ENCODE measurements at regions not wholly inside any gene's neighbourhood (a gene's known extent, or its start where the extent isn't known, plus 50 kb on each side); places are given as distances from the start of the nearest gene placed in this dataset.

DNA sequence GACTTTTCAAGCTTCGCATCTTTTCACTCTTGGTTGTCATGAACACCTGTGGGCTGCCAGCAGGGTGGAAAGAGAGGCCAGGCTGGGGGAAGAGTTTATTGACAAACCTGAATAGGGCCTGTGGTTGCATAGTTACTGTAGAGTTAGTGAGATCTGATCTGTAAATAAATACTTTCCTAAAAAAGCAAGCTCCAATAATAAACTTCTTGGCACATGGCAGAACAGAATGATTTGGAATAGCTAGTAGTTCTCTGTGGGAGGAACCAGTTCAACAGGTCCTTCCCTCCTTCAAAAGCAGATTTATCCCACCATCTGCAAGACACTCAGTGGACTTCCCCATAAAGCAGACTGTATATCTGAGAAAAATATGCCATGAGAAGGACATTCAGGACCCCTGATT, 445.0 kb downstream of the HACE1 start:
- 98% methylated on average over 1 of the region's 1 CpG for WGBS, 2 donors
- Histone ChIP-seq H3K9me3 (no peaks in the 10 kb centered on the region), H3K27ac (no peak overlapping the region), H3K4me1 (no peaks in the 10 kb centered on the region), H3K4me3 (no peak overlapping the region), H3K36me3 (no peaks in the 10 kb centered on the region), H3K27me3 (no peaks in the 10 kb centered on the region)
- TF ChIP-seq EP300 (IDR thresholded peaks at IDR 0.05): no peak
- TF ChIP-seq POLR2AphosphoS5 (IDR thresholded peaks at IDR 0.05): no peak
- no peak for TF ChIP-seq POLR2A (IDR thresholded peaks at IDR 0.05)
- TF ChIP-seq, protein P1, sequence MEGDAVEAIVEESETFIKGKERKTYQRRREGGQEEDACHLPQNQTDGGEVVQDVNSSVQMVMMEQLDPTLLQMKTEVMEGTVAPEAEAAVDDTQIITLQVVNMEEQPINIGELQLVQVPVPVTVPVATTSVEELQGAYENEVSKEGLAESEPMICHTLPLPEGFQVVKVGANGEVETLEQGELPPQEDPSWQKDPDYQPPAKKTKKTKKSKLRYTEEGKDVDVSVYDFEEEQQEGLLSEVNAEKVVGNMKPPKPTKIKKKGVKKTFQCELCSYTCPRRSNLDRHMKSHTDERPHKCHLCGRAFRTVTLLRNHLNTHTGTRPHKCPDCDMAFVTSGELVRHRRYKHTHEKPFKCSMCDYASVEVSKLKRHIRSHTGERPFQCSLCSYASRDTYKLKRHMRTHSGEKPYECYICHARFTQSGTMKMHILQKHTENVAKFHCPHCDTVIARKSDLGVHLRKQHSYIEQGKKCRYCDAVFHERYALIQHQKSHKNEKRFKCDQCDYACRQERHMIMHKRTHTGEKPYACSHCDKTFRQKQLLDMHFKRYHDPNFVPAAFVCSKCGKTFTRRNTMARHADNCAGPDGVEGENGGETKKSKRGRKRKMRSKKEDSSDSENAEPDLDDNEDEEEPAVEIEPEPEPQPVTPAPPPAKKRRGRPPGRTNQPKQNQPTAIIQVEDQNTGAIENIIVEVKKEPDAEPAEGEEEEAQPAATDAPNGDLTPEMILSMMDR (IDR thresholded peaks at IDR 0.05): no peak
- no peak for DNase-seq
- intact Hi-C loops (cut with DNase I): no loop called here

DNA sequence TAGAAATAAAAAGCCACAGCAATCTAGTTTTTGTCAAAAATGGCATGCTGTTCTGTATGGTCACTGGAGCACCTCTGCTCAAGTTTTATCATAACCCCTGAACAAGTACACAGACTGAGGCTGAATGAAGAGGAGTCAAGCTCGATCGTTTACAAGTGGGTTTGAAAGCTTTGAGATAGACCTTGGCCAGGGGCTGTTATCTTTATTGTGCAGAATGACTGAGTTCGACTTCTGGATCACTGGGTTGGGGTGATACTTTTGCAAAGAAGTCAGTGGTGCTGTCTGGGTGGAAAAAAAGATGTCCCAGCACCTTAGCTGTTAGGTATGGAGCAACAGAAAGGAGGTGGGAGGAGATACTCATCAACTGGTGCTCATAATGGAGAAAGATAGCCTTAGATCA, 446.0 kb downstream of the HACE1 start:
- DNase-seq: no peak
- H3K36me3 ChIP-seq: no peaks in the 10 kb centered on the region
- WGBS, 2 donors: 55 to 73% methylated on average over 3 of the region's 3 CpGs
- H3K27ac ChIP-seq: no peak overlapping the region
- H3K4me1 ChIP-seq: no peaks in the 10 kb centered on the region
- H3K27me3 ChIP-seq: no peaks in the 10 kb centered on the region
- intact Hi-C loops (cut with DNase I): no loop called here
- H3K9me3 ChIP-seq: no peaks in the 10 kb centered on the region
- no peak for TF ChIP-seq POLR2AphosphoS5 (IDR thresholded peaks at IDR 0.05)
- TF ChIP-seq POLR2A (IDR thresholded peaks at IDR 0.05): no peak
- TF ChIP-seq EP300 (IDR thresholded peaks at IDR 0.05): no peak
- no peak overlapping the region for H3K4me3 ChIP-seq

DNA sequence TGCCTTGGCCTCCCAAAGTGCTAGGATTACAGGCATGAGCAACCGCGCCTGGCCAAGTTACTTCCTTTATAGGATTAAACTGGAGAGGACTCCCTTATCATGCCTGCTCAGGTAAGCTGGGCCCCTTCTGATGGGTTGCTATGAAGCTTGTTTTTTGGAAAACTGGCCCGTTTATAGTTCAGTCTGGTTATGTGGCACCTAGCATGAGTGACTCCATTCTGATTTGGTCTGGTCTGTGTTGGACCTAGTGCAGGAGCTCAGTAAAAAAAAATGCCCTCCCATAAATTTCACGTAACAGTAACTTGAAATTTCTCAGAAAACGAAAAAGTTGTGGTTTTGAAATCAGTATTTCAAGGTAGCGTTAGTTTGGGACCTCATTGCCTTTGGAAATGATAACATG, 448.4 kb downstream of the HACE1 start:
- TF ChIP-seq POLR2A (IDR thresholded peaks at IDR 0.05) (no peak), EP300 (IDR thresholded peaks at IDR 0.05) (no peak), POLR2AphosphoS5 (IDR thresholded peaks at IDR 0.05) (no peak)
- TF ChIP-seq, protein P1 (IDR thresholded peaks at IDR 0.05): no peak
- Histone ChIP-seq H3K4me1 (no peaks in the 10 kb centered on the region), H3K36me3 (no peaks in the 10 kb centered on the region), H3K27me3 (no peaks in the 10 kb centered on the region), H3K4me3 (no peak overlapping the region), H3K27ac (no peak overlapping the region), H3K9me3 (no peaks in the 10 kb centered on the region)
- no peak for DNase-seq
- intact Hi-C loops (cut with DNase I): no loop called here
- WGBS, 2 donors: 81 to 87% methylated on average over 6 of the region's 6 CpGs

DNA sequence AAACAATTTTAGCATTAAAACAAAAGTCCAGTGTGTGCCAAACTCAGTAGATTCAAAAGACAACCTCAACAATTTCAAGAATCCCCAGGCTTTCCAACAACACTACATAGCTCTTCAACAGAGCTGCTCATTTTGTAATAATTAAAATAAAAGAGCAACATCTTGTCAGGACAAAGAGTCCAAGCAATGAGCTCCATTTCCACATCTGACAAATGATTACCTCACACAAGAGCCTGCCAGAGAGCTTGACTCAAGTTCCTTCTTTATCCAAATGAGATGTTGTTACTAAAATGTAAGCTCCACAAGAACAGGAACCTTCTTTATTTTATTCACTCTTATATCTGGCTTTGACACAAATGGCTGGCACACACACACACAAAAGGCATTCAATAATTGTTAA, 449.8 kb downstream of the HACE1 start:
- TF ChIP-seq POLR2AphosphoS5 (IDR thresholded peaks at IDR 0.05): no peak
- no peak for TF ChIP-seq EP300 (IDR thresholded peaks at IDR 0.05)
- TF ChIP-seq POLR2A (IDR thresholded peaks at IDR 0.05): no peak
- TF ChIP-seq, protein P1 (IDR thresholded peaks at IDR 0.05): no peak
- DNase-seq: no peak
- Histone ChIP-seq H3K4me1 (no peaks in the 10 kb centered on the region), H3K4me3 (no peak overlapping the region), H3K27me3 (no peaks in the 10 kb centered on the region), H3K27ac (no peak overlapping the region), H3K36me3 (no peaks in the 10 kb centered on the region), H3K9me3 (no peaks in the 10 kb centered on the region)
- intact Hi-C loops (cut with DNase I): no loop called here

DNA sequence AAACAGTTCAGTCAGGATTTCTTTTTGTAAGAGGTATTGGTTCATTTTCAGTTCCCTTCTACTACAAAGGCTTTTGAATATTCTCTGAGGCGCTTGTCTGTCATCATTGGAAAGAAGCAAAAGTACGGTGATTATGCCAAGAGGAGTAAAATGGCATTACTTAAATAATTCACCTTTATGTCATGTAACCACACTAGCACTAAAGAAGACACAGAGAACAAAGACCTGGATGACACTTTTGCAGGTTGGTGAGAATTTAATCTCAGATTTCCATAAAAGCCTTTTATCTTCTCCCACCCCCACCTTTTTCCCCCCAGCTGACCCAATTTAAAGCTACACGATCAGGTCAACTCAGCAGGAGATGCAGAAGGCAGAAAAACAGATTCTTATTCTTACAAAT, 451.8 kb downstream of the HACE1 start:
- TF ChIP-seq, protein P1 (IDR thresholded peaks at IDR 0.05): no peak
- TF ChIP-seq EP300 (IDR thresholded peaks at IDR 0.05) (no peak), POLR2AphosphoS5 (IDR thresholded peaks at IDR 0.05) (no peak), POLR2A (IDR thresholded peaks at IDR 0.05) (no peak)
- Histone ChIP-seq H3K9me3 (no peaks in the 10 kb centered on the region), H3K27ac (no peak overlapping the region), H3K4me1 (no peaks in the 10 kb centered on the region), H3K27me3 (no peaks in the 10 kb centered on the region), H3K4me3 (no peak overlapping the region), H3K36me3 (no peaks in the 10 kb centered on the region)
- intact Hi-C loops (cut with DNase I): no loop called here
- no peak for DNase-seq
- WGBS, 2 donors: 72 to 86% methylated on average over 3 of the region's 3 CpGs
